A549 (cell line): ENCODE measurements at regions not wholly inside any gene's neighbourhood (a gene's known extent, or its start where the extent isn't known, plus 50 kb on each side); places are given as distances from the start of the nearest gene placed in this dataset.

ENCODE experiments used
- ATAC-seq, 2 experiments: fragments of 200-7000 bp in 1 of 2; fragments of >200 bp in 1 of 2; cut with Nextera tagmentation in 1 of 2; cut with Tn5 transposase in 1 of 2; 3 replicates each; pipeline versions ENCODE4 v1.8.0 to v1.9.1; 2018 to 2020; ENCODE audit warnings: mild to moderate bottlenecking in 1 of 2, moderate library complexity in 1 of 2
- CTCF ChIA-PET: fragments of 300-600 bp; sonication (Branson Sonifier 250); formaldehyde crosslinking; extraction: SDS; loops from one replicate; lab custom pipeline; 2021; ENCODE audit warnings: antibody characterized with exemption, inconsistent platforms; lab: Yijun Ruan, JAX
- POLR2A ChIA-PET: fragments of 350-600 bp; formaldehyde crosslinking; extraction: SDS; loops from one replicate; lab custom pipeline; 2021; ENCODE audit warnings: antibody characterized with exemption, inconsistent platforms; lab: Yijun Ruan, JAX
- DNase-seq, 2 experiments: peaks; one replicate each; pipeline versions ENCODE4 v3.0.0 to v3.0.0-alpha.2; 2011 to 2016; ENCODE audit warnings: low read depth in 1 of 2, low spot score in 1 of 2
- FAIRE-seq: peaks from 2 replicates; lab custom pipeline; 2011; peaks lifted over from hg19 to GRCh38; lab: Jason Lieb, UNC
- H3K27ac ChIP-seq, 2 experiments: fragments of >200 bp; sonication (Bioruptor Twin); formaldehyde crosslinking; 3 replicates each; pipeline ENCODE4 v1.5.1; 2016 to 2017
- H3K4me1 ChIP-seq: fragments of >200 bp; sonication (Bioruptor Twin); formaldehyde crosslinking; 3 replicates; pipeline ENCODE4 v1.6.1; 2016
- H3K4me2 ChIP-seq: fragments of >200 bp; sonication (Bioruptor Twin); formaldehyde crosslinking; 3 replicates; pipeline ENCODE4 v1.6.1; 2016
- H3K4me3 ChIP-seq: fragments of >200 bp; sonication (Bioruptor Twin); formaldehyde crosslinking; 3 replicates; pipeline ENCODE4 v1.5.1; 2016
- H3K9me3 ChIP-seq: fragments of >200 bp; sonication (Bioruptor Twin); formaldehyde crosslinking; 3 replicates; pipeline ENCODE4 v1.6.1; 2016
- BHLHE40 ChIP-seq: IDR thresholded peaks from 2 replicates; pipeline ENCODE4 v1.6.1; 2012; ENCODE audit warnings: low read depth, low read length, inconsistent platforms
- CBX2 ChIP-seq: fragments of 200-600 bp; sonication (generic); IDR thresholded peaks from 2 replicates; pipeline ENCODE4 v1.6.1; 2016; ENCODE audit warnings: low read depth, mild to moderate bottlenecking, borderline replicate concordance
- CEBPB ChIP-seq, 2 experiments: fragments of >200 bp in 1 of 2; sonication (Bioruptor Twin) in 1 of 2; formaldehyde crosslinking in 1 of 2; IDR thresholded peaks; 2 replicates each; pipeline ENCODE4 v1.6.1; 2012 to 2016
- CHD2 ChIP-seq: fragments of 150-350 bp; IDR thresholded peaks from 2 replicates; pipeline ENCODE4 v1.6.1; 2014; ENCODE audit warnings: low read length; ENCODE audit not compliant: partially characterized antibody
- EP300 ChIP-seq, 2 experiments: fragments of >200 bp; sonication (Bioruptor Twin); formaldehyde crosslinking; IDR thresholded peaks; 2 replicates in 1 of 2; 3 replicates in 1 of 2; pipeline ENCODE4 v1.6.1; 2016 to 2017
- FOSL2 ChIP-seq, 2 experiments: fragments of 450-650 bp in 1 of 2; fragments of >200 bp in 1 of 2; sonication (Bioruptor Twin) in 1 of 2; formaldehyde crosslinking; IDR thresholded peaks; 2 replicates each; pipeline versions ENCODE4 v1.5.0 to v1.6.1; 2016 to 2020; ENCODE audit warnings: mild to moderate bottlenecking in 1 of 2, moderate library complexity in 1 of 2
- GATA3 ChIP-seq: IDR thresholded peaks from 2 replicates; pipeline ENCODE4 v1.6.1; 2012; ENCODE audit warnings: borderline replicate concordance
- HEYL ChIP-seq: fragments of 250-450 bp; sonication (Bioruptor Pico); IDR thresholded peaks from 2 replicates; pipeline ENCODE4 v1.8.0; 2021; ENCODE audit warnings: mild to moderate bottlenecking, moderate library complexity
- HOXB13 ChIP-seq: fragments of 250-450 bp; sonication (Bioruptor Pico); IDR thresholded peaks from 2 replicates; pipeline ENCODE4 v1.5.0; 2020; ENCODE audit warnings: low read depth, mild to moderate bottlenecking, moderate library complexity
- JUN ChIP-seq, 2 experiments: fragments of >200 bp; sonication (Bioruptor Twin); formaldehyde crosslinking; IDR thresholded peaks; 2 replicates in 1 of 2; 3 replicates in 1 of 2; pipeline ENCODE4 v1.6.1; 2016 to 2017
- JUNB ChIP-seq: fragments of >200 bp; sonication (Bioruptor Twin); formaldehyde crosslinking; IDR thresholded peaks from 2 replicates; pipeline ENCODE4 v1.6.1; 2016
- KDM1A ChIP-seq: fragments of 200-600 bp; sonication (generic); IDR thresholded peaks from 2 replicates; pipeline ENCODE4 v1.6.1; 2016; ENCODE audit warnings: low read depth, mild to moderate bottlenecking
- NFE2L2 ChIP-seq: fragments of 150-350 bp; conservative IDR thresholded peaks from 2 replicates; pipeline ENCODE4 v1.6.1; 2014; ENCODE audit warnings: low read length
- NR3C1 ChIP-seq: fragments of >200 bp; sonication (Bioruptor Twin); formaldehyde crosslinking; IDR thresholded peaks from 3 replicates; pipeline ENCODE4 v1.6.1; 2017
- POLR2A ChIP-seq: IDR thresholded peaks from 2 replicates; pipeline ENCODE4 v1.6.1; 2012; ENCODE audit warnings: mild to moderate bottlenecking, low read length
- RAD21 ChIP-seq, 2 experiments: fragments of >200 bp in 1 of 2; sonication (Bioruptor Twin) in 1 of 2; formaldehyde crosslinking in 1 of 2; IDR thresholded peaks in 1 of 2; conservative IDR thresholded peaks in 1 of 2; 2 replicates in 1 of 2; 3 replicates in 1 of 2; pipeline ENCODE4 v1.6.1; 2012 to 2018; ENCODE audit warnings: inconsistent platforms in 1 of 2
- RARB ChIP-seq: fragments of 250-450 bp; sonication (Bioruptor Pico); IDR thresholded peaks from 2 replicates; pipeline ENCODE4 v1.8.0; 2021; ENCODE audit warnings: mild to moderate bottlenecking, moderate library complexity
- SMC3 ChIP-seq: fragments of >200 bp; sonication (Bioruptor Twin); formaldehyde crosslinking; IDR thresholded peaks from 3 replicates; pipeline ENCODE4 v1.6.1; 2018; ENCODE audit warnings: inconsistent platforms
- SREBF2 ChIP-seq: fragments of 450-650 bp; IDR thresholded peaks from 2 replicates; pipeline ENCODE4 v1.6.1; 2014; ENCODE audit warnings: mild to moderate bottlenecking, moderate library complexity
- TFCP2L1 ChIP-seq: fragments of 250-450 bp; sonication (Bioruptor Pico); IDR thresholded peaks from 2 replicates; pipeline ENCODE4 v1.5.0; 2021; ENCODE audit warnings: mild to moderate bottlenecking
- TP53 ChIP-seq: fragments of 250-450 bp; sonication (Bioruptor Pico); IDR thresholded peaks from 2 replicates; pipeline ENCODE4 v1.5.0; 2021; ENCODE audit warnings: mild to moderate bottlenecking, moderate library complexity
- WGBS: methylation state at CpG from one replicate; pipeline ENCODE4 v1.1.6; 2017; ENCODE audit errors: missing lambda C conversion rate; 5-methylcytosine and 5-hydroxymethylcytosine counted together
- TF ChIP-seq, protein P1 (sequence below): fragments of 450-650 bp; IDR thresholded peaks from 2 replicates; pipeline ENCODE4 v1.6.1; 2014; ENCODE audit warnings: antibody characterized with exemption
- TF ChIP-seq, protein P2 (sequence below): IDR thresholded peaks from 2 replicates; pipeline ENCODE4 v1.6.1; 2012
- TF ChIP-seq, protein P3 (sequence below): fragments of >200 bp; sonication (Bioruptor Twin); formaldehyde crosslinking; IDR thresholded peaks from 3 replicates; pipeline ENCODE4 v1.6.1; 2016
- TF ChIP-seq, protein P4 (sequence below): IDR thresholded peaks from 2 replicates; pipeline ENCODE4 v1.6.1; 2012
- TF ChIP-seq, protein P5 (sequence below): fragments of 250-450 bp; sonication (Bioruptor Pico); IDR thresholded peaks from 2 replicates; pipeline ENCODE4 v1.5.0; 2021; ENCODE audit warnings: mild to moderate bottlenecking, moderate library complexity, borderline replicate concordance

DNA sequence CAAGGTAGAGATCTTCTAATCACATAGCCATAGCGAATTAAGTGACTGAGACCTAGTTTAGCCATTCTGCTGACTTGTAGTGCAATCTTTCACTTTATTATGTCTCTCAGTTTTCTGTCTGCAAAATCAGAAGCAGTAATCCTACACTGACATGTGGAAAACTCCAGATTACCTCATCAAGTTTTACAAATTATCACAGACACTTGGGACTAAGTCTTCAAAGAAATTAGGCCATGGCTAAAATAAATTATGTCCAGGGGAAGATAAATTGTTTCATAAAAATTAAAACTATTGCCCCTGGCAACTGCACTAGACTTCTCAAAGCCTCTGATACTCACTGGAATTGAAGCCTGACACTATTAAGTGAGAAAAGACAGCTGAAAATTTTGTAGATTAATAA lies 129.9 kb upstream of the RGMB start (continued):
- no peak for TF ChIP-seq CEBPB (IDR thresholded peaks at IDR 0.05)
- TF ChIP-seq RARB (CRISPR knock-in tag): no peak

DNA sequence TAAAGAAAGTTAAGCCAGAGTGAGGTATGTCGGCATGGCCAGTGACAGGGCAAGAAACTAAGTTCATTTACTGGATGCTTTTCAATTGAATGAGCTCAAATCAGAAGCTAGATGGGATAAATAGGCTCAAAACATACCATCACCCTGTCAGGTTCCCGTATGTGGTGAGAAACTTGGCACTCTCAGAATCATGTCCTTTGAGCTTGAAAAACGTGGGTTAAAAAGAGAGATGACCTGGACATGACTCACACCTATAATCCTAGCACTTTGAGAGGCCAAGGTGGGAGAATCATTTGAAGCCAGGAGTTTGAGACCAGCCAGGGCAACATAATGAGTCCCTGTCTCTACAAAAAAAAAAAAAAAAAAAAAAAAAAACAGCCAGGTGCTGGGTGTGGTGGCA lies 121.7 kb upstream of the RGMB start:
- Histone ChIP-seq H3K27ac (no peak overlapping the region), H3K9me3 (no peaks in the 10 kb centered on the region), H3K4me3 (no peak overlapping the region), H3K4me1 (no peaks in the 10 kb centered on the region), H3K4me2 (no peak overlapping the region)
- ChIA-PET CTCF (no interaction called here), POLR2A (no interaction called here)
- ATAC-seq (no peak), FAIRE-seq (no peak), DNase-seq (no peak)
- no peak for TF ChIP-seq KDM1A
- WGBS: 8% methylated on average over 3 of the region's 3 CpGs

DNA sequence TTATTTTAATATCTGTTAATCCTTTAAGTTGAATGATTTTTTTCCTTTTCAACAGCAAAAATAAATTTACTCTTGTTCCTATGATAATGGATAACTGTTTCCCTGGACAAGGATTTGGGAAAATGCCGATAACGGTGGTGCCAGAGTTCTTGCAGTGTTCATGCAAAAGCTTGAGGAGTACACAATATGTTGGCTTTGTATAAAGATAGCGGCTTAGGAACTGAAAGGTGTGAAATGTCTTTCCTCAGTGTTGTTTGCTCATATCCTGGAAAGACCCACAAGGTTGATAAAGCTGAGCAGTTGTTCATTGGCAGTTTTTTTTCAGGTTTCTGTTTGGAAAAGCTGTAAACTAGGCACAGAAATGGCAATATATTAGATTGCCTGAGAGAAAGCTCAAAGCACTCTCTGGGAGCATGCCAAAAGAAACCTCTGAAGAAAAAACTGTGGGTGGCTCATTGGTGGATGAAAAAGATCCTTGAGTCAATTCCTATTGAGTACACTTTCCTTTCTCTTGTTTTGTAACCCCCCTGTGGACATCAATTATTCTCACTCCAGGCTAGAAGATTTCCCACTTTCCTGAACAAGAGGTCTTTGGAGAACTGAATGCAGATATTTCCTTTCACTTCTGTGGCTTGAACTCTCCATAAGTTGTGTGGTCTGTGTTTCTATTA lies 117.2 kb upstream of the RGMB start:
- WGBS: 19% methylated on average over 3 of the region's 3 CpGs
- no peak overlapping the region for H3K4me3 ChIP-seq
- no peak overlapping the region for H3K27ac ChIP-seq
- ChIA-PET CTCF (interaction anchor here (1.0 kb wide), 1 partner anchor 112 kb away, joined by 3 read pairs; no protein-coding TSS in a partner anchor), POLR2A (no interaction called here)
- no peak overlapping the region for H3K4me2 ChIP-seq
- H3K9me3 ChIP-seq: no peaks in the 10 kb centered on the region
- no peak for DNase-seq
- TF ChIP-seq JUN (IDR thresholded peaks at IDR 0.05): no peak
- TF ChIP-seq, protein P1, sequence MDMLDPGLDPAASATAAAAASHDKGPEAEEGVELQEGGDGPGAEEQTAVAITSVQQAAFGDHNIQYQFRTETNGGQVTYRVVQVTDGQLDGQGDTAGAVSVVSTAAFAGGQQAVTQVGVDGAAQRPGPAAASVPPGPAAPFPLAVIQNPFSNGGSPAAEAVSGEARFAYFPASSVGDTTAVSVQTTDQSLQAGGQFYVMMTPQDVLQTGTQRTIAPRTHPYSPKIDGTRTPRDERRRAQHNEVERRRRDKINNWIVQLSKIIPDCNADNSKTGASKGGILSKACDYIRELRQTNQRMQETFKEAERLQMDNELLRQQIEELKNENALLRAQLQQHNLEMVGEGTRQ: no peak
- no peak for TF ChIP-seq SMC3
- TF ChIP-seq TFCP2L1 (CRISPR knock-in tag): no peak
- TF ChIP-seq, protein P2, sequence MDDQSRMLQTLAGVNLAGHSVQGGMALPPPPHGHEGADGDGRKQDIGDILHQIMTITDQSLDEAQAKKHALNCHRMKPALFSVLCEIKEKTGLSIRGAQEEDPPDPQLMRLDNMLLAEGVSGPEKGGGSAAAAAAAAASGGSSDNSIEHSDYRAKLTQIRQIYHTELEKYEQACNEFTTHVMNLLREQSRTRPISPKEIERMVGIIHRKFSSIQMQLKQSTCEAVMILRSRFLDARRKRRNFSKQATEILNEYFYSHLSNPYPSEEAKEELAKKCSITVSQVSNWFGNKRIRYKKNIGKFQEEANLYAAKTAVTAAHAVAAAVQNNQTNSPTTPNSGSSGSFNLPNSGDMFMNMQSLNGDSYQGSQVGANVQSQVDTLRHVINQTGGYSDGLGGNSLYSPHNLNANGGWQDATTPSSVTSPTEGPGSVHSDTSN: no peak
- no peak for TF ChIP-seq GATA3
- TF ChIP-seq, protein P3, sequence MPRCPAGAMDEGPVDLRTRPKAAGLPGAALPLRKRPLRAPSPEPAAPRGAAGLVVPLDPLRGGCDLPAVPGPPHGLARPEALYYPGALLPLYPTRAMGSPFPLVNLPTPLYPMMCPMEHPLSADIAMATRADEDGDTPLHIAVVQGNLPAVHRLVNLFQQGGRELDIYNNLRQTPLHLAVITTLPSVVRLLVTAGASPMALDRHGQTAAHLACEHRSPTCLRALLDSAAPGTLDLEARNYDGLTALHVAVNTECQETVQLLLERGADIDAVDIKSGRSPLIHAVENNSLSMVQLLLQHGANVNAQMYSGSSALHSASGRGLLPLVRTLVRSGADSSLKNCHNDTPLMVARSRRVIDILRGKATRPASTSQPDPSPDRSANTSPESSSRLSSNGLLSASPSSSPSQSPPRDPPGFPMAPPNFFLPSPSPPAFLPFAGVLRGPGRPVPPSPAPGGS: no peak
- TF ChIP-seq SREBF2: no peak
- FAIRE-seq: no peak
- no peak for ATAC-seq
- H3K4me1 ChIP-seq: no peaks in the 10 kb centered on the region

DNA sequence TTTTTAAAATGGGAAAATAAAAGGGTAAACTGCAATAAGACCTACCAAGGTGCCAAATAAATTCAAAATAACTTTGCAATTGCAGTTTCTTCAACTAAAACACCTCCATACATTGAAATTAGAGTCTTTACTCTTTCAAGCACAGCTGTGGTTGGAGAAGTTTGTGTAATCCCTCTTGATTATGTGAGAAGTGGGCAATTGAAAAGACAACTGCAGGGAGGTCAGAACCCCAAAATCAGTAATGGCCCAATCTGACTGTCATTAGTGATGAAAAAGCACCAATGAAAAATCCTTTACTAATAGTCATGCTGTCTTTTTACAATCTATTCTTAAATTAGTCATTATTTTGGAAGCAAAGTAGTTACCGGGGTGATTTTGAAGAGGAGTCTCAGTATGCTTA lies 116.7 kb upstream of the RGMB start:
- TF ChIP-seq RAD21 (conservative IDR thresholded peaks at IDR 0.05 in 1 of 2, IDR thresholded peaks at IDR 0.05 in 1 of 2): no peak
- TF ChIP-seq CHD2: no peak
- TF ChIP-seq CBX2: no peak
- TF ChIP-seq HEYL: no peak
- TF ChIP-seq RARB (CRISPR knock-in tag): no peak
- TF ChIP-seq POLR2A: no peak
- TF ChIP-seq, protein P4, sequence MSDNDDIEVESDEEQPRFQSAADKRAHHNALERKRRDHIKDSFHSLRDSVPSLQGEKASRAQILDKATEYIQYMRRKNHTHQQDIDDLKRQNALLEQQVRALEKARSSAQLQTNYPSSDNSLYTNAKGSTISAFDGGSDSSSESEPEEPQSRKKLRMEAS: no peak
- TF ChIP-seq NFE2L2: no peak
- no peak for TF ChIP-seq NR3C1
- no peak for TF ChIP-seq TFCP2L1 (CRISPR knock-in tag)
- TF ChIP-seq, protein P5, sequence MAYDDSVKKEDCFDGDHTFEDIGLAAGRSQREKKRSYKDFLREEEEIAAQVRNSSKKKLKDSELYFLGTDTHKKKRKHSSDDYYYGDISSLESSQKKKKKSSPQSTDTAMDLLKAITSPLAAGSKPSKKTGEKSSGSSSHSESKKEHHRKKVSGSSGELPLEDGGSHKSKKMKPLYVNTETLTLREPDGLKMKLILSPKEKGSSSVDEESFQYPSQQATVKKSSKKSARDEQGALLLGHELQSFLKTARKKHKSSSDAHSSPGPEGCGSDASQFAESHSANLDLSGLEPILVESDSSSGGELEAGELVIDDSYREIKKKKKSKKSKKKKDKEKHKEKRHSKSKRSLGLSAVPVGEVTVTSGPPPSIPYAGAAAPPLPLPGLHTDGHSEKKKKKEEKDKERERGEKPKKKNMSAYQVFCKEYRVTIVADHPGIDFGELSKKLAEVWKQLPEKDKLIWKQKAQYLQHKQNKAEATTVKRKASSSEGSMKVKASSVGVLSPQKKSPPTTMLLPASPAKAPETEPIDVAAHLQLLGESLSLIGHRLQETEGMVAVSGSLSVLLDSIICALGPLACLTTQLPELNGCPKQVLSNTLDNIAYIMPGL (CRISPR knock-in tag): no peak
- no peak for TF ChIP-seq JUNB
- TF ChIP-seq BHLHE40: no peak
- TF ChIP-seq SMC3: no peak
- no peak for TF ChIP-seq EP300 (IDR thresholded peaks at IDR 0.05)
- TF ChIP-seq HOXB13 (CRISPR knock-in tag): no peak
- TF ChIP-seq TP53 (CRISPR knock-in tag): no peak
- TF ChIP-seq, protein P3: no peak
- no peak for TF ChIP-seq FOSL2 (IDR thresholded peaks at IDR 0.05)
- TF ChIP-seq FOSL2 (CRISPR knock-in tag; IDR thresholded peaks at IDR 0.05): no peak
- no peak for DNase-seq
- Histone ChIP-seq H3K27ac (no peak overlapping the region), H3K4me1 (no peaks in the 10 kb centered on the region), H3K9me3 (no peaks in the 10 kb centered on the region), H3K4me3 (no peak overlapping the region), H3K4me2 (no peak overlapping the region)
- FAIRE-seq: no peak
- ChIA-PET POLR2A (no interaction called here), CTCF (no interaction called here)
- ATAC-seq: no peak
- WGBS: 94% methylated on average over 1 of the region's 1 CpG
